ENCODE measurements at regions not wholly inside any gene's neighbourhood (a gene's known extent, or its start where the extent isn't known, plus 50 kb on each side); places are given as distances from the start of the nearest gene placed in this dataset.

DNA sequence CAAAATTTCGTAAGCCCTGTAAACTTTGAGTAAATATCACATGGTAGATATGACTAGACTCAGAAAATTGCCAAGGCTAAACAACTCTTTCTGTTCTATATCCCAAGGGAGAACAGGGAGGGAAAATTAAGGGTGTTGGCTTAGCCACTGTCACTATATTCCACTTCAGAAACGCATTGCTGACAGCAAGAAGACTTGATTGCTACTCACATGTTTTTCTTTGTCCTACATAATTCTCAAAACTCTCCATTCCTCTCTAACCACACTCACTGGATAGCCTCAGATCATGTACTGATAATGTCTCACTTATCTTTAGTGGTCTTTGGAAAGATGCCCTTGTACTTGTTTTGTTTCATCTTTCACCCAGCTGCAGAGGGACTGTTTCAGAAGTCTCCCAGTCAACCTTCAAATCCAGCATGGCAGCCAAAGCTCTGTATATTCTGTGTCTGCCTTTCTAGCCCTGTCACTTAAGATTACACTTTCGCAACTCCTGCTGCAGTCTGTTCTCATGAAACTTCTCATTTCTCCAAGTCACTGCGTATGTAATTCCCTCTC, 582.4 kb upstream of the FZD8 start:
- Histone ChIP-seq H3K27me3 (ENCODE audit: low read depth, low read length) (no peaks in the 10 kb centered on the region), H3K9ac (ENCODE audit: low read length) (no peak overlapping the region), H3K9me3 (ENCODE audit: insufficient read depth, low read length) (no peaks in the 10 kb centered on the region), H3K4me2 (ENCODE audit: low read length) (no peak overlapping the region), H3K4me1 (ENCODE audit: low read length) (no peaks in the 10 kb centered on the region), H3K4me3 (ENCODE audit: low read length) (no peak overlapping the region), H2AFZ (ENCODE audit: low read depth, low read length) (no peak overlapping the region), H4K20me1 (ENCODE audit: insufficient read depth, low read length) (no peaks in the 10 kb centered on the region), H3K79me2 (ENCODE audit: low read length) (no peaks in the 10 kb centered on the region), H3K36me3 (replicated peaks; ENCODE audit: low read depth, low read length) (no peaks in the 10 kb centered on the region), H3K27ac (ENCODE audit: low read length) (no peak overlapping the region)
- TF ChIP-seq CTCF (IDR thresholded peaks at IDR 0.05; ENCODE audit: low read depth, low read length) = no peak

GRCh38 chr10:36221101-36221500, 579.0 kb upstream of the FZD8 start:
- no peaks in the 10 kb centered on the region for H3K9me3 ChIP-seq (ENCODE audit: insufficient read depth, low read length)

DNA sequence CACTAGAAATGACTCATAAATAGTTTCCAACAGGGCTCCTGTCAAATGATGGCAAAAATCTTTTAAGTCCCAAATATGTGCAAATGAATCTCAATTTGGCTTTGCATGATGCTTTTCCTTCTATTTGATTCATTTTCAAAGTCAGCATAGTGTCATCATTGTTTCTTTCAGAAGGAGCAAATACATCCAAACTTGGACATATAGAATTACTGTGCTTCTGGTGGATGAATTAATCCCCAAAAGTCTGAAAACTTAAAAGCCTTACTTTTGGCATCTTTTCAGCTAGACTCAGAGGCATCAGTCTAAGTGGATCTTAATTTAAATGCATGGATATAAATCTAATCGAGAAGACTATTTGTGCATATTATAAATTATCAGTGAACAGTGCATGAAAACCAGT, 578.1 kb upstream of the FZD8 start:
- Histone ChIP-seq H3K27ac (ENCODE audit: low read length) (no peak overlapping the region), H3K9ac (ENCODE audit: low read length) (no peak overlapping the region), H4K20me1 (ENCODE audit: insufficient read depth, low read length) (no peaks in the 10 kb centered on the region), H3K4me2 (ENCODE audit: low read length) (no peak overlapping the region), H3K4me3 (ENCODE audit: low read length) (no peak overlapping the region), H2AFZ (ENCODE audit: low read depth, low read length) (no peak overlapping the region), H3K79me2 (ENCODE audit: low read length) (no peaks in the 10 kb centered on the region), H3K27me3 (ENCODE audit: low read depth, low read length) (no peaks in the 10 kb centered on the region), H3K36me3 (replicated peaks; ENCODE audit: low read depth, low read length) (no peaks in the 10 kb centered on the region), H3K9me3 (ENCODE audit: insufficient read depth, low read length) (no peaks in the 10 kb centered on the region), H3K4me1 (ENCODE audit: low read length) (no peaks in the 10 kb centered on the region)
- TF ChIP-seq CTCF (IDR thresholded peaks at IDR 0.05; ENCODE audit: low read depth, low read length) (no peak), EZH2phosphoT487 (IDR thresholded peaks at IDR 0.05; ENCODE audit: low read depth) (no peak)

More at GRCh38 chr10:36221101-36221500, 579.0 kb upstream of the FZD8 start:
- Histone ChIP-seq H3K27ac (ENCODE audit: low read length) (no peak overlapping the region), H3K4me3 (ENCODE audit: low read length) (no peak overlapping the region), H3K4me2 (ENCODE audit: low read length) (no peak overlapping the region), H3K79me2 (ENCODE audit: low read length) (no peaks in the 10 kb centered on the region), H3K36me3 (replicated peaks; ENCODE audit: low read depth, low read length) (no peaks in the 10 kb centered on the region), H4K20me1 (ENCODE audit: insufficient read depth, low read length) (no peaks in the 10 kb centered on the region), H3K27me3 (ENCODE audit: low read depth, low read length) (no peaks in the 10 kb centered on the region), H3K4me1 (ENCODE audit: low read length) (no peaks in the 10 kb centered on the region), H2AFZ (ENCODE audit: low read depth, low read length) (no peak overlapping the region), H3K9ac (ENCODE audit: low read length) (no peak overlapping the region)
- TF ChIP-seq CTCF (IDR thresholded peaks at IDR 0.05; ENCODE audit: low read depth, low read length) = no peak
- TF ChIP-seq EZH2phosphoT487 (IDR thresholded peaks at IDR 0.05; ENCODE audit: low read depth) = no peak

DNA sequence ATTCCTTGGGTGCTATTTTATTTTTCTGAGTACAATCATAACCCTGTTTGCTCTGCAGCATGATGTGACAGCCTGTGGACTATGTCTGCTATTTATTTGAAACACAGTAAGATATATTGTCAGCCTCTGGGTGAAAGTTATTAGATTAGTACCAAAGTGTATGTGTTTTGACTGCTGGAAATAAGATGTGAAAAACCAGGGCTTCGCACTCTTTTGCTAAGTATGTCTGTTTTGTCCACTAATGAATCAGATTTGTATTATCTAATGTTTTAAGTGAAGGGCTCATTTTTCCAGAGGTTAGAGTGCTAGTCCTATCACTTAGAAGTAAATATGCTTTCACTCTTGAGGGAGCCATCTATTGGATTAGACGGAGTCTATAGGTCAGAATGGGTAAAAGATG, 569.8 kb upstream of the FZD8 start:
- no peaks in the 10 kb centered on the region for H4K20me1 ChIP-seq (ENCODE audit: insufficient read depth, low read length)
- no peak overlapping the region for H2AFZ ChIP-seq (ENCODE audit: low read depth, low read length)
- no peaks in the 10 kb centered on the region for H3K36me3 ChIP-seq (replicated peaks; ENCODE audit: low read depth, low read length)
- no peaks in the 10 kb centered on the region for H3K9me3 ChIP-seq (ENCODE audit: insufficient read depth, low read length)
- no peak for TF ChIP-seq CTCF (IDR thresholded peaks at IDR 0.05; ENCODE audit: low read depth, low read length)
- TF ChIP-seq EZH2phosphoT487 (IDR thresholded peaks at IDR 0.05; ENCODE audit: low read depth) = no peak
- no peaks in the 10 kb centered on the region for H3K4me1 ChIP-seq (ENCODE audit: low read length)
- no peak overlapping the region for H3K4me3 ChIP-seq (ENCODE audit: low read length)
- no peak overlapping the region for H3K4me2 ChIP-seq (ENCODE audit: low read length)
- no peak overlapping the region for H3K9ac ChIP-seq (ENCODE audit: low read length)
- H3K79me2 ChIP-seq (ENCODE audit: low read length) = no peaks in the 10 kb centered on the region
- no peak overlapping the region for H3K27ac ChIP-seq (ENCODE audit: low read length)
- no peaks in the 10 kb centered on the region for H3K27me3 ChIP-seq (ENCODE audit: low read depth, low read length)

Measured in OCI-LY3 (cell line).